HG03558 (cell line): ENCODE measurements at regions not wholly inside any gene's neighbourhood (a gene's known extent, or its start where the extent isn't known, plus 50 kb on each side); places are given as distances from the start of the nearest gene placed in this dataset.

Experiments
- ATAC-seq: cut with Tn5 transposase; IDR thresholded peaks from one replicate; pipeline ENCODE4 v1.9.1; 2021; ENCODE audit warnings: moderate number of reproducible peaks; ENCODE audit not compliant: unreplicated experiment; ENCODE audit errors: extremely low read depth

- no peak for ATAC-seq
Measured at GRCh38 chr1:238258510-238258909, 367.8 kb upstream of the ZP4 start.

- no peak for ATAC-seq
Measured at GRCh38 chr1:238257018-238257621, 366.4 kb upstream of the ZP4 start.

GRCh38 chr1:238254935-238255334, 364.2 kb upstream of the ZP4 start:
- ATAC-seq, result no peak

GRCh38 chr1:238252033-238252802, 361.5 kb upstream of the ZP4 start:
- ATAC-seq, result no peak

- no peak for ATAC-seq
Measured at GRCh38 chr1:238248356-238248755, 357.6 kb upstream of the ZP4 start.

GRCh38 chr1:238242181-238242580, 351.5 kb upstream of the ZP4 start:
- ATAC-seq, result no peak

GRCh38 chr1:238241607-238242006, 350.9 kb upstream of the ZP4 start:
- no peak for ATAC-seq

GRCh38 chr1:238239343-238239742, 348.6 kb upstream of the ZP4 start:
- ATAC-seq, result no peak

GRCh38 chr1:238233966-238234365, 343.2 kb upstream of the ZP4 start:
- no peak for ATAC-seq

GRCh38 chr1:238232084-238232710, 341.5 kb upstream of the ZP4 start:
- no peak for ATAC-seq

GRCh38 chr1:238226810-238227209, 336.1 kb upstream of the ZP4 start:
- ATAC-seq, result no peak

- no peak for ATAC-seq
Measured at GRCh38 chr1:238223076-238223640, 332.4 kb upstream of the ZP4 start.

- no peak for ATAC-seq
Measured at GRCh38 chr1:238221738-238222137, 331.0 kb upstream of the ZP4 start.

- no peak for ATAC-seq
Measured at GRCh38 chr1:238214449-238214848, 323.7 kb upstream of the ZP4 start.

GRCh38 chr1:238205045-238205662, 314.4 kb upstream of the ZP4 start:
- ATAC-seq, result no peak

GRCh38 chr1:238201992-238202391, 311.3 kb upstream of the ZP4 start:
- ATAC-seq, result no peak

- ATAC-seq, result no peak
Measured at GRCh38 chr1:238199325-238199724, 308.6 kb upstream of the ZP4 start.

- ATAC-seq, result no peak
Measured at GRCh38 chr1:238196516-238196915, 305.8 kb upstream of the ZP4 start.

GRCh38 chr1:238191170-238191569, 300.4 kb upstream of the ZP4 start:
- no peak for ATAC-seq

- ATAC-seq, result no peak
Measured at GRCh38 chr1:238187575-238187949, 296.8 kb upstream of the ZP4 start.
